Activated CD8-positive, alpha-beta memory T cell treated with anti-CD3 and anti-CD28 coated beads, Interleukin-2, amount 50 U/mL, for 4 hours (primary cell): ENCODE measurements at regions not wholly inside any gene's neighbourhood (a gene's known extent, or its start where the extent isn't known, plus 50 kb on each side); places are given as distances from the start of the nearest gene placed in this dataset.

Source experiments
- DNase-seq: peaks from one replicate; pipeline ENCODE4 v3.0.0-alpha.2; 2020

DNA sequence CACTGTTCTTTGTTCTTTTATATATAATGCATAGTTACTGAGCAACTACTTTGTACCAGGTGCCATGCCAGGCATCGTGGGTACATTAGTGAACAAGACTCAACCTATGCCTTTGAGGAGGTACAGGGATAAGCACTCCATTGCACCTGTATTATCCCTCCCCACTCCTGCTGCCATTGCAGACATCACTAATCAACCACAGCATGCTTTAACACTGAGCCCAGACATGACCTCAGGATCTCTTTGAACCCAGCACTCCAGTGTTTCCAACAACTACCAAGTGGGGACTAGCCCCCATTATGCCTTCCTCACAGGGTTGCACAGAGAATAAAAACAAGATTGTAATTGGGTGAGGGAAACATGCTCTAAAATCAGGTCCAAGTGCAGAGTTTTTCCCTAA, 60.5 kb upstream of the COL13A1 start:
- DNase-seq = no peak

GRCh38 chr10:69741671-69742355, 59.9 kb upstream of the COL13A1 start:
- no peak for DNase-seq

DNA sequence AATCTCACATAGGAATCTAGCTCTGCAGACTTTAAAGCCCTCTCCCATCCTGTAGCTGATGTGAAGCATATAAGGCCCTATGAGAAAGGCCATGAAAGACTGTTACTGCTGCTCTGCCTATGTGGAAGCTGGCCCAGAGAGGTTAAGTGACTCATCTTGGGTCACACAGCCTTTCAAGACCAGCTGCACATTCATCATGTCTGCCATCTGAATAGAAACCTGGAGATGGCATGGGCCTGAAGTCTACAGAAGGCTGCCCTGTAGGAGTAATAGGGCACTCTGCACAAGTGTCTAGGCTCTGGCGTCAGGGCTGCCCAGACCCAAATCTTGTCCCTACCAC, 59.4 kb upstream of the COL13A1 start:
- no peak for DNase-seq

- no peak for DNase-seq
These were observed 58.6 kb upstream of the COL13A1 start for GRCh38 chr10:69742928-69743602.

GRCh38 chr10:69744971-69745370, 56.7 kb upstream of the COL13A1 start:
- DNase-seq = no peak

DNA sequence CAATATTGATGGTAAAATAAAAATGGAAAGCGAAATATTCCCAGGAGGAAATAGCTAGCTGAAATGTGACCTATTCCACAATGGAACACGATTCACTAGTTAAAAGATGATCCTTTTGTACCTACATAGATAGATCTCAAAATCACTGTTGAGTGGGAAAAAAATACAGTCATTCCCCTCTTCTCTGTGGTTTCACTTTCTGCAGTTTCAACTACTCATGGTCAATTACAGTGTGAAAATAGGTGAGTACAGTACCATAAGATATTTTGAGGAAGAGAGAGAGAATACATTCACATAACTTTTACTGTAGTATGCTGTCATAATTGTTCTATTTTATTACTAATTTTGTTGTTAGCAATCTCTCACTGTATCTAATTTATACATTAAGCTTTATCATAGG, 56.0 kb upstream of the COL13A1 start:
- DNase-seq = no peak

GRCh38 chr10:69747179-69747578, 54.5 kb upstream of the COL13A1 start:
- no peak for DNase-seq

- no peak for DNase-seq
These were observed 53.1 kb upstream of the COL13A1 start for GRCh38 chr10:69748621-69749020.

DNA sequence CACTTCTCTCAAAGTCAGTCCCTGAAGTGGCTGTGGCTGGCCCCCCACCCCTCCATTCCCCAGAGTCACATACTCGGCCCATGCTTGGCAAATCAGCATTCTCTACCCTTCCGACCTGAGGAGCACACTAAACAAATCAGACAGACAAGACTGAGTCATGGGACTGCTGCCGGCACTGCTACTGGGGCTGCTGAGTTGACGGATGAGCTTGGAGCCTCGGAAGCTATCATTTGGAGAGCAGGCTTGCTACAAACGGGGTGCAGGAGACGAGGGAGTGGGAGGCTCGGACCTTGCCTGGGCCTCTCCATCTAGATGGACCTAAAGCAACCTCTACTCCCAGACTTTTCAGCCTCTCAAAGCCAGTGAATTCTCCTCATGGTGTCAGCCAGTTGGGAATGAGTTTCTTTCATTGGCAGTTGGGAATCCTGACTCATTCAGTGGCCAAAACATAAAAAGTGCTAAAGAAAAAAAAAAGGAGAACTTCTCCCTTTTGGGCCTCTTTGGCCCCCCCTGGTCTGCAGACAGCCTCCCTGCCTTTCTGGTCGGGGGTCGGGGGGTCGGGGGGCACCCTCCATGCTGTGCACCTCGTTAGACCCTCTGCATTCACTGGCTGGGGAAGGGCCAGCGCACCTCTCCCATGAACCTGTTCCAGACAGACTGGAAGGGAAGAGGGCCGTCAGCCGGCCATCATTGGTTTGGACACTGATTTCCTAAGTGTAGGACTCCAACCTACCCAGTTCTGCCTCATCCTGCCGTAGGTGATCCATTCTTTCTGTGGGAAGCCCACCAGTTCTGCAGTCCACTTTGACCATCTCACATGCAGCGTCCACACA, 52.3 kb upstream of the COL13A1 start:
- no peak for DNase-seq

GRCh38 chr10:69750011-69750373, 51.7 kb upstream of the COL13A1 start:
- DNase-seq = no peak

- no peak for DNase-seq
These were observed 51.0 kb upstream of the COL13A1 start for GRCh38 chr10:69750725-69751124.

DNA sequence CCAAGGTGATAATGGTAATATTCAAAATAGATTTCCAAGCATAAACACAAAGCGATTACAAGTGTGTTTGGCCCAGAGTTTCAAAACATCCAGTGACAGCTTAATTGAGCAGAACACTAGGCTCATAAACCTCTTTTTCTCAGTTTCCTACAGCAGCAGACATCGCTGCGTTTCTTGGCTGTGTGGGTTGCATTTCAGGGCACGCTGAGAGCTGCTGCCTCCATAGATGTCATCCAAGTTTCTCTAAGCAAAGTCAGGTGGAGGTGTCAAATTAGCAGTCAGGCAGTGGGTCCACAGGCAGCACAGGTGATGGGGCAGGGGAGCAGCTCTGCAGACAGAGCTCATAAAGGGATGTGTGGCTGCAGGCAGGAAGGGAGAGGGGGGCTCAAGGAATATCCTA, 50.5 kb upstream of the COL13A1 start:
- no peak for DNase-seq
